ENCODE measurements at regions not wholly inside any gene's neighbourhood (a gene's known extent, or its start where the extent isn't known, plus 50 kb on each side); places are given as distances from the start of the nearest gene placed in this dataset.
"Not testable (repeated sequence)": the region's sequence is repeated elsewhere in the genome, so short reads cannot be mapped to it uniquely, and the experiment has no call there.

- Histone ChIP-seq H3K36me3 (ENCODE audit: control insufficient read depth in 2 of 3, insufficient read depth in 3 of 3, low read length in 3 of 3) (no peaks in the 10 kb centered on the region), H3K9ac (ENCODE audit: low read length in 3 of 3) (no peak overlapping the region), H3K9me3 (ENCODE audit: control insufficient read depth in 2 of 3, insufficient read depth in 1 of 3, low read length in 3 of 3) (no peaks in the 10 kb centered on the region), H3K27ac (ENCODE audit: low read depth in 2 of 2, low read length in 2 of 2) (no peak overlapping the region), H3K4me1 (ENCODE audit: control insufficient read depth in 2 of 3, insufficient read depth in 2 of 3, low read depth in 1 of 3, low read length in 3 of 3) (no peaks in the 10 kb centered on the region), H3K27me3 (ENCODE audit: control insufficient read depth, insufficient read depth, low read length) (no peaks in the 10 kb centered on the region), H3K4me3 (ENCODE audit: low read length in 3 of 3) (no peak overlapping the region)
- no peak for FAIRE-seq
- intact Hi-C loops (cut with DNase I) = no loop called here
- peak in 2 of 5 donors; percentile 19 to 51 for DNase-seq
- TF ChIP-seq CTCF (IDR thresholded peaks at IDR 0.05; ENCODE audit: borderline replicate concordance, extremely low read depth, insufficient read depth) = no peak
Measured at GRCh38 chr17:26774291-26775218, 519.4 kb upstream of the WSB1 start.

GRCh38 chr17:26775219-26775822, 518.6 kb upstream of the WSB1 start:
- Histone ChIP-seq H3K36me3 (ENCODE audit: control insufficient read depth in 2 of 3, insufficient read depth in 3 of 3, low read length in 3 of 3) (no peaks in the 10 kb centered on the region), H3K4me3 (ENCODE audit: low read length in 3 of 3) (no peak overlapping the region), H3K4me1 (ENCODE audit: control insufficient read depth in 2 of 3, insufficient read depth in 2 of 3, low read depth in 1 of 3, low read length in 3 of 3) (no peaks in the 10 kb centered on the region), H3K9ac (ENCODE audit: low read length in 3 of 3) (no peak overlapping the region), H3K9me3 (ENCODE audit: control insufficient read depth in 2 of 3, insufficient read depth in 1 of 3, low read length in 3 of 3) (no peaks in the 10 kb centered on the region), H3K27ac (ENCODE audit: low read depth in 2 of 2, low read length in 2 of 2) (no peak overlapping the region), H3K27me3 (ENCODE audit: control insufficient read depth, insufficient read depth, low read length) (no peaks in the 10 kb centered on the region)
- intact Hi-C loops (cut with DNase I) = no loop called here
- FAIRE-seq = no peak
- no peak for TF ChIP-seq CTCF (IDR thresholded peaks at IDR 0.05; ENCODE audit: borderline replicate concordance, extremely low read depth, insufficient read depth)
- peak in 2 of 5 donors; percentile 17 to 46 for DNase-seq

- H3K27me3 ChIP-seq (ENCODE audit: control insufficient read depth, insufficient read depth, low read length); H3K9ac ChIP-seq (ENCODE audit: low read length in 3 of 3); H3K36me3 ChIP-seq (ENCODE audit: control insufficient read depth in 2 of 3, insufficient read depth in 3 of 3, low read length in 3 of 3); intact Hi-C loops (cut with DNase I); H3K27ac ChIP-seq (ENCODE audit: low read depth in 2 of 2, low read length in 2 of 2); H3K4me3 ChIP-seq (ENCODE audit: low read length in 3 of 3); H3K4me1 ChIP-seq (ENCODE audit: control insufficient read depth in 2 of 3, insufficient read depth in 2 of 3, low read depth in 1 of 3, low read length in 3 of 3); FAIRE-seq: not testable (repeated sequence)
- H3K9me3 ChIP-seq (ENCODE audit: control insufficient read depth in 2 of 3, insufficient read depth in 1 of 3, low read length in 3 of 3) = peaks cover 4 to 24% (median 4%) of the 10 kb centered on the region in 3 donors
- DNase-seq = peak in 2 of 5 donors; percentile 14 to 68
Measured at GRCh38 chr17:26780187-26780814, 513.6 kb upstream of the WSB1 start.

- H3K4me3 ChIP-seq (ENCODE audit: low read length in 3 of 3) = no peak overlapping the region
- H3K9ac ChIP-seq (ENCODE audit: low read length in 3 of 3) = no peak overlapping the region
- H3K27ac ChIP-seq (ENCODE audit: low read depth in 2 of 2, low read length in 2 of 2) = no peak overlapping the region
- peaks cover 8 to 40% (median 9%) of the 10 kb centered on the region in 3 donors for H3K9me3 ChIP-seq (ENCODE audit: control insufficient read depth in 2 of 3, insufficient read depth in 1 of 3, low read length in 3 of 3)
- no peak for TF ChIP-seq CTCF (IDR thresholded peaks at IDR 0.05; ENCODE audit: borderline replicate concordance, extremely low read depth, insufficient read depth)
- no peaks in the 10 kb centered on the region for H3K36me3 ChIP-seq (ENCODE audit: control insufficient read depth in 2 of 3, insufficient read depth in 3 of 3, low read length in 3 of 3)
- no peaks in the 10 kb centered on the region for H3K4me1 ChIP-seq (ENCODE audit: control insufficient read depth in 2 of 3, insufficient read depth in 2 of 3, low read depth in 1 of 3, low read length in 3 of 3)
- H3K27me3 ChIP-seq (ENCODE audit: control insufficient read depth, insufficient read depth, low read length) = no peaks in the 10 kb centered on the region
- FAIRE-seq (no peak), DNase-seq (peak in 1 of 5 donors; percentile 71)
- intact Hi-C loops (cut with DNase I) = no loop called here
Measured at GRCh38 chr17:26782153-26782552, 511.8 kb upstream of the WSB1 start.

Data from kidney (tissue), 13 donors.